H1 (cell line): ENCODE measurements at regions not wholly inside any gene's neighbourhood (a gene's known extent, or its start where the extent isn't known, plus 50 kb on each side); places are given as distances from the start of the nearest gene placed in this dataset.

ENCODE experiments used
- ASH2L ChIP-seq: fragments of 200-600, 300-600 bp; sonication (generic); IDR thresholded peaks from one replicate; pipeline ENCODE4 v1.7.1; 2017; ENCODE audit warnings: low read length
- BACH1 ChIP-seq: IDR thresholded peaks from 2 replicates; pipeline ENCODE4 v1.6.1; 2012; ENCODE audit warnings: low read length, improper control_type of control experiment
- EGR1 ChIP-seq: IDR thresholded peaks from 2 replicates; pipeline ENCODE4 v1.6.1; 2011; ENCODE audit warnings: low read depth, low read length, borderline replicate concordance
- GTF2F1 ChIP-seq: IDR thresholded peaks from 2 replicates; pipeline ENCODE4 v1.6.1; 2012; ENCODE audit warnings: low read depth, low read length, improper control_type of control experiment, borderline replicate concordance
- JUND ChIP-seq: IDR thresholded peaks from 2 replicates; pipeline ENCODE4 v1.6.1; 2011; ENCODE audit warnings: mild to moderate bottlenecking, improper control_type of control experiment, low read length
- KDM4A ChIP-seq: IDR thresholded peaks from one replicate; pipeline ENCODE4 v1.7.1; 2012; ENCODE audit warnings: low read depth, mild to moderate bottlenecking, moderate library complexity, low read length, inconsistent platforms; ENCODE audit not compliant: severe bottlenecking
- POLR2A ChIP-seq, 2 experiments: IDR thresholded peaks; 1 replicate in 1 of 2; 2 replicates in 1 of 2; pipeline ENCODE4 v1.6.1; 2011; ENCODE audit warnings: low read depth in 2 of 2, low read length in 2 of 2, mild to moderate bottlenecking in 2 of 2; ENCODE audit errors: control extremely low read depth in 1 of 2
- POU5F1 ChIP-seq: IDR thresholded peaks from 2 replicates; pipeline ENCODE4 v1.6.1; 2011; ENCODE audit warnings: low read depth, mild to moderate bottlenecking, low read length, moderate library complexity
- RBBP5 ChIP-seq: IDR thresholded peaks from 2 replicates; pipeline ENCODE4 v1.7.1; 2012; ENCODE audit warnings: low read depth, mild to moderate bottlenecking, inconsistent platforms, low read length, moderate library complexity, borderline replicate concordance
- SRF ChIP-seq: IDR thresholded peaks from 2 replicates; pipeline ENCODE4 v1.6.1; 2011; ENCODE audit warnings: mild to moderate bottlenecking, low read depth, low read length, moderate library complexity
- SUZ12 ChIP-seq: fragments of 200-600 bp; sonication (generic); IDR thresholded peaks from 2 replicates; pipeline ENCODE4 v1.6.1; 2012; ENCODE audit warnings: mild to moderate bottlenecking, inconsistent platforms, low read length, moderate library complexity, mixed read lengths
- TF ChIP-seq, protein P1 (sequence below): fragments of 300-600 bp; sonication (generic); IDR thresholded peaks from 2 replicates; pipeline ENCODE4 v1.7.1; 2012; ENCODE audit warnings: low read length, moderate library complexity, mild to moderate bottlenecking, inconsistent platforms; ENCODE audit not compliant: insufficient replicate concordance
- TF ChIP-seq, protein P2 (sequence below): IDR thresholded peaks from 2 replicates; pipeline ENCODE4 v1.6.1; 2012; ENCODE audit warnings: inconsistent platforms

DNA sequence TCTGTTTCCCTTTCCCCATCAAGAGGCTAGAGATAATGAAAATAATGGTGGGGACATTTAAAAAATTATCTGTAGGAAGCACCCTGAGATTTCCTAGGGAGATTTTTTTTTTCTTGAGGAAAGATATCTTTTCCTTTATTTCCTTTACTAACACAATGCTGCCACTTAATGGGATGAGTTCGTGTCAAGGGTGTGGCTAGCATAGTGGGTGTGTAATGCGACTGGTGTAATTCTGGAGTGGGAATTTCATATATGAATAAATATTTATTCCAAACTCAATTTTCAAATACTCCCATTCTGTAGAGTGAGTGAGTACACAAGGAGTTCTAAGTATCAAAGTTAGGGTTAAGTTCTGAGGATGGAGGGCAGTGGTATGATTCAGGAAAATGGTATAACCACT, 66.1 kb upstream of the GALNT15 start (continued):
- TF ChIP-seq, protein P1, sequence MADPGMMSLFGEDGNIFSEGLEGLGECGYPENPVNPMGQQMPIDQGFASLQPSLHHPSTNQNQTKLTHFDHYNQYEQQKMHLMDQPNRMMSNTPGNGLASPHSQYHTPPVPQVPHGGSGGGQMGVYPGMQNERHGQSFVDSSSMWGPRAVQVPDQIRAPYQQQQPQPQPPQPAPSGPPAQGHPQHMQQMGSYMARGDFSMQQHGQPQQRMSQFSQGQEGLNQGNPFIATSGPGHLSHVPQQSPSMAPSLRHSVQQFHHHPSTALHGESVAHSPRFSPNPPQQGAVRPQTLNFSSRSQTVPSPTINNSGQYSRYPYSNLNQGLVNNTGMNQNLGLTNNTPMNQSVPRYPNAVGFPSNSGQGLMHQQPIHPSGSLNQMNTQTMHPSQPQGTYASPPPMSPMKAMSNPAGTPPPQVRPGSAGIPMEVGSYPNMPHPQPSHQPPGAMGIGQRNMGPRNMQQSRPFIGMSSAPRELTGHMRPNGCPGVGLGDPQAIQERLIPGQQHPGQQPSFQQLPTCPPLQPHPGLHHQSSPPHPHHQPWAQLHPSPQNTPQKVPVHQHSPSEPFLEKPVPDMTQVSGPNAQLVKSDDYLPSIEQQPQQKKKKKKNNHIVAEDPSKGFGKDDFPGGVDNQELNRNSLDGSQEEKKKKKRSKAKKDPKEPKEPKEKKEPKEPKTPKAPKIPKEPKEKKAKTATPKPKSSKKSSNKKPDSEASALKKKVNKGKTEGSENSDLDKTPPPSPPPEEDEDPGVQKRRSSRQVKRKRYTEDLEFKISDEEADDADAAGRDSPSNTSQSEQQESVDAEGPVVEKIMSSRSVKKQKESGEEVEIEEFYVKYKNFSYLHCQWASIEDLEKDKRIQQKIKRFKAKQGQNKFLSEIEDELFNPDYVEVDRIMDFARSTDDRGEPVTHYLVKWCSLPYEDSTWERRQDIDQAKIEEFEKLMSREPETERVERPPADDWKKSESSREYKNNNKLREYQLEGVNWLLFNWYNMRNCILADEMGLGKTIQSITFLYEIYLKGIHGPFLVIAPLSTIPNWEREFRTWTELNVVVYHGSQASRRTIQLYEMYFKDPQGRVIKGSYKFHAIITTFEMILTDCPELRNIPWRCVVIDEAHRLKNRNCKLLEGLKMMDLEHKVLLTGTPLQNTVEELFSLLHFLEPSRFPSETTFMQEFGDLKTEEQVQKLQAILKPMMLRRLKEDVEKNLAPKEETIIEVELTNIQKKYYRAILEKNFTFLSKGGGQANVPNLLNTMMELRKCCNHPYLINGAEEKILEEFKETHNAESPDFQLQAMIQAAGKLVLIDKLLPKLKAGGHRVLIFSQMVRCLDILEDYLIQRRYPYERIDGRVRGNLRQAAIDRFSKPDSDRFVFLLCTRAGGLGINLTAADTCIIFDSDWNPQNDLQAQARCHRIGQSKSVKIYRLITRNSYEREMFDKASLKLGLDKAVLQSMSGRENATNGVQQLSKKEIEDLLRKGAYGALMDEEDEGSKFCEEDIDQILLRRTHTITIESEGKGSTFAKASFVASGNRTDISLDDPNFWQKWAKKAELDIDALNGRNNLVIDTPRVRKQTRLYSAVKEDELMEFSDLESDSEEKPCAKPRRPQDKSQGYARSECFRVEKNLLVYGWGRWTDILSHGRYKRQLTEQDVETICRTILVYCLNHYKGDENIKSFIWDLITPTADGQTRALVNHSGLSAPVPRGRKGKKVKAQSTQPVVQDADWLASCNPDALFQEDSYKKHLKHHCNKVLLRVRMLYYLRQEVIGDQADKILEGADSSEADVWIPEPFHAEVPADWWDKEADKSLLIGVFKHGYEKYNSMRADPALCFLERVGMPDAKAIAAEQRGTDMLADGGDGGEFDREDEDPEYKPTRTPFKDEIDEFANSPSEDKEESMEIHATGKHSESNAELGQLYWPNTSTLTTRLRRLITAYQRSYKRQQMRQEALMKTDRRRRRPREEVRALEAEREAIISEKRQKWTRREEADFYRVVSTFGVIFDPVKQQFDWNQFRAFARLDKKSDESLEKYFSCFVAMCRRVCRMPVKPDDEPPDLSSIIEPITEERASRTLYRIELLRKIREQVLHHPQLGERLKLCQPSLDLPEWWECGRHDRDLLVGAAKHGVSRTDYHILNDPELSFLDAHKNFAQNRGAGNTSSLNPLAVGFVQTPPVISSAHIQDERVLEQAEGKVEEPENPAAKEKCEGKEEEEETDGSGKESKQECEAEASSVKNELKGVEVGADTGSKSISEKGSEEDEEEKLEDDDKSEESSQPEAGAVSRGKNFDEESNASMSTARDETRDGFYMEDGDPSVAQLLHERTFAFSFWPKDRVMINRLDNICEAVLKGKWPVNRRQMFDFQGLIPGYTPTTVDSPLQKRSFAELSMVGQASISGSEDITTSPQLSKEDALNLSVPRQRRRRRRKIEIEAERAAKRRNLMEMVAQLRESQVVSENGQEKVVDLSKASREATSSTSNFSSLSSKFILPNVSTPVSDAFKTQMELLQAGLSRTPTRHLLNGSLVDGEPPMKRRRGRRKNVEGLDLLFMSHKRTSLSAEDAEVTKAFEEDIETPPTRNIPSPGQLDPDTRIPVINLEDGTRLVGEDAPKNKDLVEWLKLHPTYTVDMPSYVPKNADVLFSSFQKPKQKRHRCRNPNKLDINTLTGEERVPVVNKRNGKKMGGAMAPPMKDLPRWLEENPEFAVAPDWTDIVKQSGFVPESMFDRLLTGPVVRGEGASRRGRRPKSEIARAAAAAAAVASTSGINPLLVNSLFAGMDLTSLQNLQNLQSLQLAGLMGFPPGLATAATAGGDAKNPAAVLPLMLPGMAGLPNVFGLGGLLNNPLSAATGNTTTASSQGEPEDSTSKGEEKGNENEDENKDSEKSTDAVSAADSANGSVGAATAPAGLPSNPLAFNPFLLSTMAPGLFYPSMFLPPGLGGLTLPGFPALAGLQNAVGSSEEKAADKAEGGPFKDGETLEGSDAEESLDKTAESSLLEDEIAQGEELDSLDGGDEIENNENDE, result no peak
- TF ChIP-seq BACH1, result no peak
- TF ChIP-seq POLR2A (IDR thresholded peaks at IDR 0.05; ENCODE audit: control extremely low read depth in 1 of 2, low read depth in 2 of 2, low read length in 2 of 2), result no peak
- TF ChIP-seq KDM4A, result no peak
- TF ChIP-seq SUZ12, result no peak
- no peak for TF ChIP-seq SRF
- TF ChIP-seq JUND, result no peak
- TF ChIP-seq, protein P2, sequence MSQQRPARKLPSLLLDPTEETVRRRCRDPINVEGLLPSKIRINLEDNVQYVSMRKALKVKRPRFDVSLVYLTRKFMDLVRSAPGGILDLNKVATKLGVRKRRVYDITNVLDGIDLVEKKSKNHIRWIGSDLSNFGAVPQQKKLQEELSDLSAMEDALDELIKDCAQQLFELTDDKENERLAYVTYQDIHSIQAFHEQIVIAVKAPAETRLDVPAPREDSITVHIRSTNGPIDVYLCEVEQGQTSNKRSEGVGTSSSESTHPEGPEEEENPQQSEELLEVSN, result no peak
- TF ChIP-seq POU5F1, result no peak
- no peak for TF ChIP-seq EGR1
- TF ChIP-seq RBBP5, result no peak
- no peak for TF ChIP-seq GTF2F1
- TF ChIP-seq ASH2L, result no peak
